ENCODE measurements at regions not wholly inside any gene's neighbourhood (a gene's known extent, or its start where the extent isn't known, plus 50 kb on each side); places are given as distances from the start of the nearest gene placed in this dataset.
"Not testable (repeated sequence)": the region's sequence is repeated elsewhere in the genome, so short reads cannot be mapped to it uniquely, and the experiment has no call there.

- DNase-seq; intact Hi-C loops (cut with DNase I): not testable (repeated sequence)
Measured at GRCh38 chr7:10649120-10649519, 324.6 kb upstream of the PHF14 start.

DNA sequence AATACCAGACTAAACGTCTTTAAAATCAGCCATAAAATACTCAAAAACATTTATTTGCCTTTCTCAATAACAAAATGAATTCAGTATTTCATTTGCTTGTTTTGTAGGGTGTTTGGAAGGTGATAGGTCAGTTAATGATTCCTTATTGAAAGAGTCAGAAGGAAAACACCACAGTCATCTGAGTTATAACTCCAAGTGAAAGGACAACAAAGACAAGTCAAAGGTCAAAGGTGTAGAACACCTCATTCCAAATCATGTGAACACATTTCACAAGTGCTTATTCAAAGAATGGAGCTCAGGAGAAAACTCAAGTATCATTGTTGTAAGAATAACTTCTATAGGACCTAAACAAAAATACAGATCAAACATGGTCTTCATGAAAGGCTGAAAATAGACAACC, 318.6 kb upstream of the PHF14 start:
- intact Hi-C loops (cut with DNase I), result no loop called here
- no peak for DNase-seq

GRCh38 chr7:10657201-10657600, 316.5 kb upstream of the PHF14 start:
- intact Hi-C loops (cut with DNase I), result no loop called here
- no peak for DNase-seq

- DNase-seq, result no peak
- intact Hi-C loops (cut with DNase I), result no loop called here
Measured at GRCh38 chr7:10657837-10658236, 315.8 kb upstream of the PHF14 start.

DNA sequence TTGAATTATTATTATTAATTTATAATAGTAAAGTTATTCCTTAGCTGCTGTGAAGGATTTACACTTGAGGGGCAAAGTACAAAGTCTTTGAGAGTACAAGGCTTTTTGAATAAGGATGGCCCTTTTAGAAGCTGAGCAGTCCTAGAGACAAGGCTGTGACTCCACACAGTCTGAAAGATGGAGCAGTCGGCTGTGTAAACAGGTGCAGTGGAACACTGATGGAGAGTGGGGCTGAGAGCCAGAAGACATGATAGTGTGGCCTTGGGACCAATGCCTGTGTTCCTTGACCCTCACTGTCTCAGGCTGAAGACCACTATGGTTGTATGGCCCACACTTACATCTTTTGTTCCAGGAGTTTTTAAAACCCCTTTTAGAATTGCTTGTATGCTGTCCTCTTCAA, 311.2 kb upstream of the PHF14 start:
- DNase-seq, result no peak
- intact Hi-C loops (cut with DNase I), result no loop called here

- intact Hi-C loops (cut with DNase I), result no loop called here
- no peak for DNase-seq
Measured at GRCh38 chr7:10662982-10663884, 310.4 kb upstream of the PHF14 start.

DNA sequence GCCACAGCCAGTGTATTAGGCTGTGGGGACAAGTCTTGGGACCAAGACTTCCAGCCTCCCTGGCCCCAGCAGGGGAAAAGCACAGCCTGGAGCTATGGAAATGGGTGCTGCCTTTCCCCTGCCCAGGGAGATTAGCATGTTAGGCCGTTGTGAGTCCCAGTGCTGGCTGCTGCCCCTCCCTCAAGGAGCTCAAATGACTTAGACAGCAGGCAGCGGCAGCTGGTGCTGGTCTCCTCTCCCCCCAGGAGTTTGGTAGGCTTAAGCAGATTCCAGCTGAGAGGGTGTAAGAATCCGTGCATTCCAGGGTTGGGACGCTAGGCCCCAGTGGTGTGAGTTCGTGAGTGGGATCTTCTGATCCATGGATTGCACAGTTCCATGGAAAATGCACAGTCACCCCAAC, 301.5 kb upstream of the PHF14 start:
- intact Hi-C loops (cut with DNase I), result no loop called here
- DNase-seq, result no peak

- intact Hi-C loops (cut with DNase I), result no loop called here
- DNase-seq, result no peak
Measured at GRCh38 chr7:10677211-10677610, 296.5 kb upstream of the PHF14 start.

GRCh38 chr7:10677668-10678232, 295.9 kb upstream of the PHF14 start:
- intact Hi-C loops (cut with DNase I), result no loop called here
- no peak for DNase-seq

GRCh38 chr7:10684606-10685005, 289.1 kb upstream of the PHF14 start:
- DNase-seq, result no peak
- intact Hi-C loops (cut with DNase I), result no loop called here

DNA sequence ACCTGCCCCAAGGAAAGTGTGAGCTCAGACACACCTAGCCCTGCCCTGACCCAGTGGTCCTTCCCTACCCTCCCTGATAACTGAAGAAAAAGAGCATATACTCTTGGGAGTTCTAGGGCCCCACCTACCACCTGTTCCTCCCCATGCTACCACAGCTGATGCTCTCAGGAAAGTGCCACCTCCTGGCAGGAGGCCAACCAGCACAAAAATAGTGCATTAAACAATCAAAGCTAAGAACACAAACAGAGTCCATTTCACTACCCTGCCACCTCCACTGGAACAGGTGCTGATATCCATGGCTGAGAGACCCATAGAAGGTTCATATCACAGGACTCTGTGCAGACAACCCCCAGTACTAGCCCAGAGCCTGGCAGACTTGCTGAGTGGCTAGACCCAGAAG, 288.6 kb upstream of the PHF14 start:
- intact Hi-C loops (cut with DNase I), result no loop called here
- DNase-seq, result no peak

DNA sequence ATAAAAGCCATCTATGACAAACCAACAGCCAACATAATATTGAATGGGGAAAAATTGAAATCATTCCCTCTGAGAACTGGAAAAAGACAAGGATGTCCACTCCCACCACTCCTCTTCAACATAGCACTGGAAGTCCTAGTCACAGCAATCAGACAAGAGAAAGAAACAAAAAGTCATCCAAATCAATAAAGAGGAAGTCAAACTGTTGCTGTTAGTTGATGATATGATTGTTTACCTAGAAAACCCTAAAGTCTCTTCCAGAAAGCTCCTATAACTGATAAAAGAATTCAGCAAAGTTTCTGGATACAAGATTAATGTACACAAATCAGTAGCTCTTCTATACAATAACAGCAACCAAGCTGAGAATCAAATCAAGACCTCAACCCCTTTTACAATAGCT, 285.1 kb upstream of the PHF14 start:
- DNase-seq, result no peak
- intact Hi-C loops (cut with DNase I), result no loop called here

GRCh38 chr7:10696064-10696463, 277.6 kb upstream of the PHF14 start:
- intact Hi-C loops (cut with DNase I), result no loop called here
- no peak for DNase-seq

DNA sequence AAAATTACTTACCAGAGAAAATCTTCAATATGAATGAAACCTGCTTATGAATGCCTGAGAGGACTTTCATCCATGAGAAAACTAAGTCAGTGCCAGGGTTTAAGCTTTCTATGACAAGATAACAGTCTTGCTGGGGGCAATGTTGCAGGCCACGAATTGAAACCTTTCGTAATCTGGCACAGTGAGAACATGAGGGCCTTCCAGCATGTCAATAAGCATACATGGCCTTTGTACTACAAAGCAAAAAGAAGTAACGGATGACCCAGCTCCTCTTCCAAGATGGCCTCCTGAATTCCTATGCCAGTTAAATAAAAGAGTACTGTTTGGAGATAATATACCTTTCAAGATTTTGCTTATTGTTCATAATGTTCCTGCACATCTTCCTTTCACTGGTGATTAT, 270.6 kb upstream of the PHF14 start:
- intact Hi-C loops (cut with DNase I), result no loop called here

GRCh38 chr7:10703981-10704380, 269.7 kb upstream of the PHF14 start:
- intact Hi-C loops (cut with DNase I), result no loop called here
- DNase-seq, result peak in 2 of 42 donors; percentile 2 to 30

More for the DNA sequence above, 270.6 kb upstream of the PHF14 start:
- DNase-seq, result no peak

- intact Hi-C loops (cut with DNase I), result no loop called here
- no peak for DNase-seq
Measured at GRCh38 chr7:10704653-10705052, 269.0 kb upstream of the PHF14 start.

DNA sequence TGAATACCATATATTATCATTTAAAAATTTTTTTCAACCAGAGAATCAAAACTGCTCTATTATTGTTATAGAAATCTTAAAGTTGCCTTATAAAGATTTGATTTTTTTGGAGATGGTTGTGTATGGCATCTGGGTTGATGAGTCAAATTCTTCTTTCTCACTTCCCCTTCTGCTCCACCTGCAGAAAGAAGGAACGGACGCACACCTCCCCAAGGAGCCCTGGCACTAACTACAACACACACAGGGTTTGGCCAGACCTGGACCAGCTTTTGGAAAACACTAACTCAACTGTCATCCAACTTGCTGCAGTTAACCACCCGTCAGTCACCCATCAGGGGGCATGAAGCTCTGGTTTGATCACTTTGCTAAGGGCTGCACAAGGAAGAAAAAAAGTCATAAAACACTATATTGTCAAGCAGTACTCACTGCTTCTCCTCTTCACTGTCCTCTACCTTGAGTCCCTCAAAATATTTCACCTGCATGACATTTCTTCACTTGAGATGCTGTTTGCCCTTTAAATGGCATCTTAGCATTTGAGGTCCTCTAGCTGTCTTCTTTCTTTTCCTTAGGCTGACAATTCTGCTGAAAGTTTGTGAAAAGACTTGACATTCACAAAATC, 266.7 kb upstream of the PHF14 start:
- intact Hi-C loops (cut with DNase I), result no loop called here
- DNase-seq, result no peak

DNA sequence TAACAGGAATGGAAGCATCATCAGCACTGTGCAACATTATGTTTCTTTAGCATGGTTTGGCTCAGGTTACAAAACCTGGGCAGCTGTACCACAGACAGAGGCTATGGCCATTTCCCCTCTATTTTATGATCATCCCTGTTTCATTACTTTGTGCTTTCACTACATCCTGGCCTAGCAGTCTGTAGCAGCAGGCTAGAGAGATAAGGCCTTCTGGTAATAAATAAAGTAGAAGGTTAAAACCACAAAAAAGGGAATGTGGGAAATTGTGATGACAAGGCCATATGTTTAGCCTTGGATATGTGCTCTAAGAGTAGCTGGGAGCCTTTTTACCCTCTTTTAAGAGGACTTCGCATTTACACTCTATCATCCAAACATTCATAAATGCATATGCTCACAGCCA, 266.2 kb upstream of the PHF14 start:
- DNase-seq, result no peak
- intact Hi-C loops (cut with DNase I), result no loop called here

GRCh38 chr7:10708447-10708846, 265.2 kb upstream of the PHF14 start:
- intact Hi-C loops (cut with DNase I), result no loop called here
- DNase-seq, result peak in 1 of 42 donors; percentile 2

- intact Hi-C loops (cut with DNase I), result no loop called here
Measured at GRCh38 chr7:10718768-10719167, 254.9 kb upstream of the PHF14 start.

DNA sequence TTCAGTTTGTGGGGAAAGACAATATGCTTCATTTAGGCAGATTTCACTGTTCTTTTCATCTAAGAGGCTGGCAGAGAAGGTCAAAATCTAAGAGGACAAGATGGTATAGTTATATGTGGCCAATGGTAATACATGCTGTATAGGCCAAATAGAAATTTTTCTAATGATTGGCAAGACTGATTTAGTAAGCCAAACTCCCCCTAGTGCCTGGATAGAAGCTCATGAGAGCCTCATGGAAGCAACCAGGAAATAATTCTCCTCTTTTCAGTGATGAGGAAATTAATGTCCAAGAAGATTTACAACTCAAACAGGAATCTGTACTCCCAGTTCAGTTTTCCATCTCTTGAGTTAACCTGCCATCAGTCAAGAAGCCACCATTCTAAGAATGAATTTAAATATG, 253.6 kb upstream of the PHF14 start:
- intact Hi-C loops (cut with DNase I), result no loop called here
- no peak for DNase-seq

More at GRCh38 chr7:10718768-10719167, 254.9 kb upstream of the PHF14 start:
- no peak for DNase-seq

Data from head of caudate nucleus (tissue), 42 donors.